ENCODE measurements at regions not wholly inside any gene's neighbourhood (a gene's known extent, or its start where the extent isn't known, plus 50 kb on each side); places are given as distances from the start of the nearest gene placed in this dataset.

DNA sequence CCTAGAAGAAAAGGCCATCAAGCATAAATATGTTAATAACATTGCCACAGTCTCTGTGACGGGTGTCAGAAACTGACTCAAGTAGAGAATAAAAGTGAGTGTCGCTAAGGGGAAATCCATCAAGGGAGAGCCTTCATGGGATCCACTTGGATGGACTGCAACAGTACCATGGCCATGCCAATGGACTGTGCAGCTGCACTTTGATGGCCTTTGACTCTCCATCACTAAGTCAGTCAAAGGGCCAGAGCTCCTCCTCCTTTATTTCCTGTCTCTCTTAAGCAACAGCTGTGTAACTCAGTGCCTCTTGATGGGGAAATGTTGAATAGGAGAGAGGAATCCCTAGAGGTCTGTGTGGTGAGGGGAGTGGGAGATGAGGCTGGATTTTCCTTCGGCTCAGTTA is 335.2 kb downstream of the BMP4 start:
- Histone ChIP-seq H3K27me3 (replicated peaks in 1 of 4; ENCODE audit: control insufficient read depth in 3 of 4, extremely low read depth in 1 of 4, insufficient read depth in 3 of 4, low read length in 3 of 4) (no peaks in the 10 kb centered on the region), H4K8ac (ENCODE audit: extremely low read depth, insufficient read depth, low read length) (no peak overlapping the region), H2BK12ac (ENCODE audit: low read depth, low read length) (no peak overlapping the region), H3K79me1 (ENCODE audit: low read depth, low read length) (no peaks in the 10 kb centered on the region), H3K4ac (replicated peaks; ENCODE audit: insufficient read length, low read depth, low read length) (no peak overlapping the region), H3K14ac (ENCODE audit: insufficient read length) (no peak overlapping the region), H2AK5ac (ENCODE audit: low read depth, low read length) (no peak overlapping the region), H4K91ac (replicated peaks; ENCODE audit: insufficient read length, low read length) (no peak overlapping the region), H3K4me1 (replicated peaks in 1 of 4; ENCODE audit: control insufficient read depth in 3 of 4, insufficient read depth in 4 of 4, low read length in 3 of 4) (no peaks in the 10 kb centered on the region), H2BK20ac (ENCODE audit: low read length) (no peak overlapping the region), H4K20me1 (replicated peaks in 1 of 2; ENCODE audit: control insufficient read depth in 1 of 2, insufficient read depth in 2 of 2, low read length in 2 of 2) (no peaks in the 10 kb centered on the region), H3K23me2 (ENCODE audit: low read depth, low read length) (no peaks in the 10 kb centered on the region), H3K79me2 (ENCODE audit: control insufficient read depth in 1 of 2, insufficient read depth in 2 of 2, low read length in 2 of 2) (no peaks in the 10 kb centered on the region), H2BK120ac (replicated peaks; ENCODE audit: low read depth, low read length) (no peak overlapping the region), H3K4me3 (ENCODE audit: extremely low read depth in 1 of 4, insufficient read depth in 2 of 4, low read depth in 3 of 4, low read length in 4 of 4) (no peak overlapping the region), H3K9ac (replicated peaks in 1 of 4; ENCODE audit: extremely low read depth in 1 of 4, low read depth in 3 of 4, low read length in 3 of 4) (no peak overlapping the region), H2AFZ (ENCODE audit: low read length) (no peak overlapping the region), H2BK5ac (ENCODE audit: low read depth, low read length) (no peak overlapping the region), H3K18ac (ENCODE audit: extremely low read depth, low read length) (no peak overlapping the region), H2BK15ac (ENCODE audit: low read length) (no peak overlapping the region), H3K27ac (ENCODE audit: low read depth, low read length) (no peak overlapping the region), H3K23ac (ENCODE audit: insufficient read length) (no peak overlapping the region), H3K4me2 (ENCODE audit: insufficient read depth in 1 of 2, low read depth in 2 of 2, low read length in 2 of 2) (no peak overlapping the region), H3K56ac (replicated peaks; ENCODE audit: insufficient read length, low read depth, low read length) (no peak overlapping the region), H3K36me3 (ENCODE audit: control insufficient read depth in 2 of 4, insufficient read depth in 4 of 4, low read length in 3 of 4) (no peaks in the 10 kb centered on the region), H4K5ac (ENCODE audit: insufficient read length, low read depth, low read length) (no peak overlapping the region), H3K9me3 (ENCODE audit: insufficient read depth in 2 of 2, low read depth in 1 of 2, low read length in 1 of 2) (no peaks in the 10 kb centered on the region)
- CTCF ChIA-PET (ENCODE audit: partially characterized antibody), result interaction anchor here (1.0 kb wide), 1 partner anchor 732 kb away, joined by 3 read pairs; no protein-coding TSS in a partner anchor
- DNase-seq (ENCODE audit: low read depth in 1 of 2, low spot score in 2 of 2) (no peak), FAIRE-seq (no peak)
- 85% methylated on average over 3 of the region's 3 CpGs; no CpG with 5 or more reads in 1 of the 2 experiments for WGBS, 2 experiments (ENCODE audit: extremely low coverage in 1 of 2, insufficient coverage in 1 of 2, insufficient read length in 1 of 2, insufficient replicate concordance in 2 of 2, low coverage in 1 of 2, low lambda C conversion rate in 2 of 2, missing lambda C conversion rate in 1 of 2)
- POLR2A ChIA-PET (ENCODE audit: partially characterized antibody), result no interaction called here
- no peak for TF ChIP-seq YY1 (IDR thresholded peaks at IDR 0.05; ENCODE audit: low read depth, low read length)
- no peak for TF ChIP-seq GTF2F1 (IDR thresholded peaks at IDR 0.05; ENCODE audit: borderline replicate concordance, low read depth, low read length)
- TF ChIP-seq GABPA (IDR thresholded peaks at IDR 0.05; ENCODE audit: borderline replicate concordance, insufficient read depth, low read length), result no peak
- no peak for TF ChIP-seq KDM1A (IDR thresholded peaks at IDR 0.05; ENCODE audit: borderline replicate concordance, low read length)
- TF ChIP-seq NANOG (IDR thresholded peaks at IDR 0.05; ENCODE audit: insufficient read depth, low read depth, low read length, poor library complexity, severe bottlenecking), result no peak

All from H1 (cell line).